ENCODE measurements at regions not wholly inside any gene's neighbourhood (a gene's known extent, or its start where the extent isn't known, plus 50 kb on each side); places are given as distances from the start of the nearest gene placed in this dataset.

- H3K36me3 ChIP-seq (ENCODE audit: insufficient read depth, insufficient read length, low read length) = no peaks in the 10 kb centered on the region
- no peaks in the 10 kb centered on the region for H3K9me3 ChIP-seq (ENCODE audit: insufficient read depth, low read length)
- DNase-seq (ENCODE audit: low read depth, low spot score) = no peak
- no peak for TF ChIP-seq YY1 (IDR thresholded peaks at IDR 0.05; ENCODE audit: insufficient read depth, insufficient read length)
- no peak for TF ChIP-seq SUZ12 (IDR thresholded peaks at IDR 0.05; ENCODE audit: extremely low read depth, insufficient read depth, insufficient read length)
- no peak for TF ChIP-seq ZNF274 (IDR thresholded peaks at IDR 0.05; ENCODE audit: low read depth, low read length)
- H3K27me3 ChIP-seq (ENCODE audit: insufficient read depth, insufficient read length) = no peaks in the 10 kb centered on the region
- peaks cover 4% of the 10 kb centered on the region for H3K4me1 ChIP-seq (ENCODE audit: insufficient read depth, insufficient read length)
- no peak overlapping the region for H3K9ac ChIP-seq (ENCODE audit: insufficient read length, low read depth)
- no peak overlapping the region for H3K4me3 ChIP-seq (ENCODE audit: insufficient read length, low read depth)
Measured at GRCh38 chr2:16398486-16399043, 267.1 kb downstream of the CYRIA start.

GRCh38 chr2:16397681-16398475 lies 267.8 kb downstream of the CYRIA start:
- no peaks in the 10 kb centered on the region for H3K9me3 ChIP-seq (ENCODE audit: insufficient read depth, low read length)
- H3K4me3 ChIP-seq (ENCODE audit: insufficient read length, low read depth) = no peak overlapping the region
- TF ChIP-seq SUZ12 (IDR thresholded peaks at IDR 0.05; ENCODE audit: extremely low read depth, insufficient read depth, insufficient read length) (no peak), YY1 (IDR thresholded peaks at IDR 0.05; ENCODE audit: insufficient read depth, insufficient read length) (no peak), ZNF274 (IDR thresholded peaks at IDR 0.05; ENCODE audit: low read depth, low read length) (no peak)
- no peaks in the 10 kb centered on the region for H3K36me3 ChIP-seq (ENCODE audit: insufficient read depth, insufficient read length, low read length)
- no peaks in the 10 kb centered on the region for H3K27me3 ChIP-seq (ENCODE audit: insufficient read depth, insufficient read length)
- no peak overlapping the region for H3K9ac ChIP-seq (ENCODE audit: insufficient read length, low read depth)
- no peak for DNase-seq (ENCODE audit: low read depth, low spot score)
- H3K4me1 ChIP-seq (ENCODE audit: insufficient read depth, insufficient read length) = peaks cover 4% of the 10 kb centered on the region

- Histone ChIP-seq H3K4me1 (ENCODE audit: insufficient read depth, insufficient read length) (peaks cover 4% of the 10 kb centered on the region), H3K9ac (ENCODE audit: insufficient read length, low read depth) (no peak overlapping the region), H3K27me3 (ENCODE audit: insufficient read depth, insufficient read length) (no peaks in the 10 kb centered on the region), H3K36me3 (ENCODE audit: insufficient read depth, insufficient read length, low read length) (no peaks in the 10 kb centered on the region), H3K9me3 (ENCODE audit: insufficient read depth, low read length) (no peaks in the 10 kb centered on the region), H3K4me3 (ENCODE audit: insufficient read length, low read depth) (no peak overlapping the region)
- no peak for DNase-seq (ENCODE audit: low read depth, low spot score)
- TF ChIP-seq ZNF274 (IDR thresholded peaks at IDR 0.05; ENCODE audit: low read depth, low read length) (no peak), SUZ12 (IDR thresholded peaks at IDR 0.05; ENCODE audit: extremely low read depth, insufficient read depth, insufficient read length) (no peak), YY1 (IDR thresholded peaks at IDR 0.05; ENCODE audit: insufficient read depth, insufficient read length) (no peak)
Measured at GRCh38 chr2:16396986-16397385, 268.6 kb downstream of the CYRIA start.

GRCh38 chr2:16396171-16396570 lies 269.5 kb downstream of the CYRIA start:
- no peak for TF ChIP-seq SUZ12 (IDR thresholded peaks at IDR 0.05; ENCODE audit: extremely low read depth, insufficient read depth, insufficient read length)
- no peak for TF ChIP-seq ZNF274 (IDR thresholded peaks at IDR 0.05; ENCODE audit: low read depth, low read length)
- no peak for TF ChIP-seq YY1 (IDR thresholded peaks at IDR 0.05; ENCODE audit: insufficient read depth, insufficient read length)
- H3K4me1 ChIP-seq (ENCODE audit: insufficient read depth, insufficient read length) = peaks cover 4% of the 10 kb centered on the region

GRCh38 chr2:16395601-16396000 lies 270.0 kb downstream of the CYRIA start:
- H3K4me1 ChIP-seq (ENCODE audit: insufficient read depth, insufficient read length) = peaks cover 4% of the 10 kb centered on the region
- H3K9me3 ChIP-seq (ENCODE audit: insufficient read depth, low read length) = no peaks in the 10 kb centered on the region
- TF ChIP-seq ZNF274 (IDR thresholded peaks at IDR 0.05; ENCODE audit: low read depth, low read length) (no peak), YY1 (IDR thresholded peaks at IDR 0.05; ENCODE audit: insufficient read depth, insufficient read length) (no peak), SUZ12 (IDR thresholded peaks at IDR 0.05; ENCODE audit: extremely low read depth, insufficient read depth, insufficient read length) (no peak)
- H3K4me3 ChIP-seq (ENCODE audit: insufficient read length, low read depth) = no peak overlapping the region
- no peaks in the 10 kb centered on the region for H3K36me3 ChIP-seq (ENCODE audit: insufficient read depth, insufficient read length, low read length)
- no peak for DNase-seq (ENCODE audit: low read depth, low spot score)
- no peak overlapping the region for H3K9ac ChIP-seq (ENCODE audit: insufficient read length, low read depth)
- H3K27me3 ChIP-seq (ENCODE audit: insufficient read depth, insufficient read length) = no peaks in the 10 kb centered on the region

More at GRCh38 chr2:16396171-16396570, 269.5 kb downstream of the CYRIA start:
- H3K27me3 ChIP-seq (ENCODE audit: insufficient read depth, insufficient read length) = no peaks in the 10 kb centered on the region
- no peaks in the 10 kb centered on the region for H3K36me3 ChIP-seq (ENCODE audit: insufficient read depth, insufficient read length, low read length)
- DNase-seq (ENCODE audit: low read depth, low spot score) = no peak
- no peak overlapping the region for H3K9ac ChIP-seq (ENCODE audit: insufficient read length, low read depth)
- no peaks in the 10 kb centered on the region for H3K9me3 ChIP-seq (ENCODE audit: insufficient read depth, low read length)
- no peak overlapping the region for H3K4me3 ChIP-seq (ENCODE audit: insufficient read length, low read depth)

GRCh38 chr2:16394986-16395550 lies 270.6 kb downstream of the CYRIA start:
- Histone ChIP-seq H3K4me3 (ENCODE audit: insufficient read length, low read depth) (no peak overlapping the region), H3K9ac (ENCODE audit: insufficient read length, low read depth) (no peak overlapping the region), H3K27me3 (ENCODE audit: insufficient read depth, insufficient read length) (no peaks in the 10 kb centered on the region), H3K4me1 (ENCODE audit: insufficient read depth, insufficient read length) (peaks cover 4% of the 10 kb centered on the region), H3K9me3 (ENCODE audit: insufficient read depth, low read length) (no peaks in the 10 kb centered on the region), H3K36me3 (ENCODE audit: insufficient read depth, insufficient read length, low read length) (no peaks in the 10 kb centered on the region)
- no peak for DNase-seq (ENCODE audit: low read depth, low spot score)
- TF ChIP-seq SUZ12 (IDR thresholded peaks at IDR 0.05; ENCODE audit: extremely low read depth, insufficient read depth, insufficient read length) (no peak), ZNF274 (IDR thresholded peaks at IDR 0.05; ENCODE audit: low read depth, low read length) (no peak), YY1 (IDR thresholded peaks at IDR 0.05; ENCODE audit: insufficient read depth, insufficient read length) (no peak)
